Prostate gland (tissue), 2 donors: ENCODE measurements at regions not wholly inside any gene's neighbourhood (a gene's known extent, or its start where the extent isn't known, plus 50 kb on each side); places are given as distances from the start of the nearest gene placed in this dataset.

Experiments used
- POLR2A ChIP-seq: fragments of 450-650 bp; IDR thresholded peaks from one replicate; pipeline ENCODE4 v1.6.1; 2016; ENCODE audit warnings: antibody characterized with exemption, mild to moderate bottlenecking
- POLR2AphosphoS5 ChIP-seq: sonication (generic); formaldehyde crosslinking; IDR thresholded peaks from one replicate; pipeline ENCODE4 v1.6.1; 2017; ENCODE audit warnings: antibody characterized with exemption
- TF ChIP-seq, protein P1 (sequence below), 4 experiments: fragments of 200-600 bp in 2 of 4; fragments of 450-650 bp in 2 of 4; sonication (generic) in 2 of 4; IDR thresholded peaks; 1 replicate in 3 of 4; 2 replicates in 1 of 4; pipeline ENCODE4 v1.5.1; 2016 to 2019; ENCODE audit warnings: antibody characterized with exemption in 4 of 4, mild to moderate bottlenecking in 2 of 4, moderate library complexity in 2 of 4

DNA sequence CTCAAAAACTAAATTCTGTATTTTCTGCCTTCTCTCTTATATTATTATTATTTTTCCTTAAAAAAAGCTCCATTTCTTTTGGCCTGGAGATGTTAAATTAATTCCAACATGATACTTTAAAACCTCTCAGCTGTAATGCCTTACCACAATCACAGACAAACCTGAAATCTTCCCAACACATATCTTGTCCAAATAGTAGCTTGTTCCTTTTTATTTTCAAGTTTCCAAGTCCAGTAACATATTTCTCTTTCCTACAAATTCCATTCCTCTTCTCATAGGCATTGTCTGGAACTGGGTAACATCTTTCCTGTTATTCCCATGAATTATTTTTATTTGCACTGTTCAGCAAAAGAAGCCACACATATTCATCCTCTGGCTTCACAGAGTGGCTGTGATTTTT, 137.0 kb downstream of the SLITRK6 start:
- TF ChIP-seq, protein P1, sequence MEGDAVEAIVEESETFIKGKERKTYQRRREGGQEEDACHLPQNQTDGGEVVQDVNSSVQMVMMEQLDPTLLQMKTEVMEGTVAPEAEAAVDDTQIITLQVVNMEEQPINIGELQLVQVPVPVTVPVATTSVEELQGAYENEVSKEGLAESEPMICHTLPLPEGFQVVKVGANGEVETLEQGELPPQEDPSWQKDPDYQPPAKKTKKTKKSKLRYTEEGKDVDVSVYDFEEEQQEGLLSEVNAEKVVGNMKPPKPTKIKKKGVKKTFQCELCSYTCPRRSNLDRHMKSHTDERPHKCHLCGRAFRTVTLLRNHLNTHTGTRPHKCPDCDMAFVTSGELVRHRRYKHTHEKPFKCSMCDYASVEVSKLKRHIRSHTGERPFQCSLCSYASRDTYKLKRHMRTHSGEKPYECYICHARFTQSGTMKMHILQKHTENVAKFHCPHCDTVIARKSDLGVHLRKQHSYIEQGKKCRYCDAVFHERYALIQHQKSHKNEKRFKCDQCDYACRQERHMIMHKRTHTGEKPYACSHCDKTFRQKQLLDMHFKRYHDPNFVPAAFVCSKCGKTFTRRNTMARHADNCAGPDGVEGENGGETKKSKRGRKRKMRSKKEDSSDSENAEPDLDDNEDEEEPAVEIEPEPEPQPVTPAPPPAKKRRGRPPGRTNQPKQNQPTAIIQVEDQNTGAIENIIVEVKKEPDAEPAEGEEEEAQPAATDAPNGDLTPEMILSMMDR (IDR thresholded peaks at IDR 0.05) = no peak
- no peak for TF ChIP-seq POLR2AphosphoS5
- no peak for TF ChIP-seq POLR2A
